Epithelial cell of esophagus (primary cell): ENCODE measurements at regions not wholly inside any gene's neighbourhood (a gene's known extent, or its start where the extent isn't known, plus 50 kb on each side); places are given as distances from the start of the nearest gene placed in this dataset.

ENCODE experiments used
- DNase-seq: peaks from one replicate; pipeline ENCODE4 v3.0.0; 2010; ENCODE audit warnings: low read depth
- H3K4me3 ChIP-seq: 2 replicates; pipeline ENCODE4 v1.5.1; 2011; ENCODE audit warnings: mild to moderate bottlenecking, low read length, control low read depth
- TF ChIP-seq, protein P1 (sequence below): IDR thresholded peaks from 2 replicates; pipeline ENCODE4 v1.5.1; 2011; ENCODE audit warnings: low read depth, mild to moderate bottlenecking, low read length, control low read depth, inconsistent platforms; ENCODE audit not compliant: insufficient read depth; ENCODE audit errors: missing control alignments

- TF ChIP-seq, protein P1, sequence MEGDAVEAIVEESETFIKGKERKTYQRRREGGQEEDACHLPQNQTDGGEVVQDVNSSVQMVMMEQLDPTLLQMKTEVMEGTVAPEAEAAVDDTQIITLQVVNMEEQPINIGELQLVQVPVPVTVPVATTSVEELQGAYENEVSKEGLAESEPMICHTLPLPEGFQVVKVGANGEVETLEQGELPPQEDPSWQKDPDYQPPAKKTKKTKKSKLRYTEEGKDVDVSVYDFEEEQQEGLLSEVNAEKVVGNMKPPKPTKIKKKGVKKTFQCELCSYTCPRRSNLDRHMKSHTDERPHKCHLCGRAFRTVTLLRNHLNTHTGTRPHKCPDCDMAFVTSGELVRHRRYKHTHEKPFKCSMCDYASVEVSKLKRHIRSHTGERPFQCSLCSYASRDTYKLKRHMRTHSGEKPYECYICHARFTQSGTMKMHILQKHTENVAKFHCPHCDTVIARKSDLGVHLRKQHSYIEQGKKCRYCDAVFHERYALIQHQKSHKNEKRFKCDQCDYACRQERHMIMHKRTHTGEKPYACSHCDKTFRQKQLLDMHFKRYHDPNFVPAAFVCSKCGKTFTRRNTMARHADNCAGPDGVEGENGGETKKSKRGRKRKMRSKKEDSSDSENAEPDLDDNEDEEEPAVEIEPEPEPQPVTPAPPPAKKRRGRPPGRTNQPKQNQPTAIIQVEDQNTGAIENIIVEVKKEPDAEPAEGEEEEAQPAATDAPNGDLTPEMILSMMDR = no peak
- no peak overlapping the region for H3K4me3 ChIP-seq
- DNase-seq = no peak
Measured at GRCh38 chr15:39393575-39394335, 187.1 kb upstream of the THBS1 start.

GRCh38 chr15:39394496-39394895 is 186.4 kb upstream of the THBS1 start:
- TF ChIP-seq, protein P1 = no peak
- DNase-seq = no peak
- no peak overlapping the region for H3K4me3 ChIP-seq

DNA sequence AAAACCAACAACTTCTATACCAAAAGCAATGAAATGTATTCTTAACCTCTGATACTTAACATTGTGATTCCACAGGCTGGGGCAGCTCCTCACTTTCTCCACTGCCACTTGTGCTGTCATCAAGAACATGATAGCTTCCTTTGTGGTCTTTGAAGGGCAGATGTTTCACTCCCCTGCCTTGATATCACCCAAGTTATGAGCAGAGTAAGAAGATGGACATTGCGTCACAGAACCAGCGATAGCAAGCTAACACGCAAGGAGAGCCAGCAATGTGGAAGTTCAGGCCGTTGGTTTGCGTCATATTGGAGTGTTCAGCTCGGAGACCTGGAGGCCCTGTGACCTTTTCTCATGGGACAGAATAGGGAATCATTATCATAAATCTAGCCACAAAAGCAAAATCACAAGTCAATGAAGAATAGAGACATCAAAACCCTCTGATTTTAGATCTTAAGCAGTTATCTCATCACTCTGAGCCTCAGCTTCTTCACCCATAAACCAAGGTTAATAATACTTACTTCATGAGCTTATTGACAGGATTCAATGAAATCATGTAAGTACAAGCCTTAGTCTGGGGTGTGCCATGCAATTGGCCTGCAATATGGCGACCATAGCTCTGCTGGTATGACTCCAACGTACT is 183.8 kb upstream of the THBS1 start:
- TF ChIP-seq, protein P1 = no peak
- no peak overlapping the region for H3K4me3 ChIP-seq
- no peak for DNase-seq

GRCh38 chr15:39397883-39398282 is 183.0 kb upstream of the THBS1 start:
- TF ChIP-seq, protein P1 = no peak
- no peak for DNase-seq
- H3K4me3 ChIP-seq = no peak overlapping the region

GRCh38 chr15:39399600-39399999 is 181.3 kb upstream of the THBS1 start:
- TF ChIP-seq, protein P1 = no peak
- DNase-seq = no peak
- H3K4me3 ChIP-seq = no peak overlapping the region

GRCh38 chr15:39400002-39400401 is 180.9 kb upstream of the THBS1 start:
- H3K4me3 ChIP-seq = no peak overlapping the region
- TF ChIP-seq, protein P1 = no peak
- no peak for DNase-seq
